ENCODE measurements at regions not wholly inside any gene's neighbourhood (a gene's known extent, or its start where the extent isn't known, plus 50 kb on each side); places are given as distances from the start of the nearest gene placed in this dataset.

GRCh38 chr5:4523038-4523437, 617.1 kb upstream of the ADAMTS16 start:
- no peak for TF ChIP-seq POLR2A (IDR thresholded peaks at IDR 0.05)
- TF ChIP-seq CTCF (IDR thresholded peaks at IDR 0.05): no peak

Data from esophagus squamous epithelium (tissue), 4 donors.